Testis (tissue), 2 donors: ENCODE measurements at regions not wholly inside any gene's neighbourhood (a gene's known extent, or its start where the extent isn't known, plus 50 kb on each side); places are given as distances from the start of the nearest gene placed in this dataset.

Source experiments
- DNase-seq: peaks from one replicate; pipeline ENCODE4 v3.0.0-alpha.2; 2019
- H3K27ac ChIP-seq, 2 donors: fragments of 200-600 bp; sonication (generic); one replicate each; pipeline ENCODE4 v1.5.1; 2019
- H3K27me3 ChIP-seq: fragments of 200-600 bp; sonication (generic); one replicate; pipeline ENCODE4 v1.5.1; 2019
- H3K36me3 ChIP-seq: fragments of 200-600 bp; sonication (generic); one replicate; pipeline ENCODE4 v1.5.1; 2017; ENCODE audit warnings: low read depth; ENCODE audit errors: missing control alignments
- H3K4me1 ChIP-seq: fragments of 200-600 bp; sonication (generic); one replicate; pipeline ENCODE4 v1.5.1; 2019
- H3K4me3 ChIP-seq, 2 donors: fragments of 200-600 bp; sonication (generic); one replicate each; pipeline ENCODE4 v1.5.1; 2017 to 2019
- H3K9me3 ChIP-seq: fragments of 200-600 bp; sonication (generic); one replicate; pipeline ENCODE4 v1.5.1; 2017
- POLR2A ChIP-seq: fragments of 450-650 bp; IDR thresholded peaks from one replicate; pipeline ENCODE4 v1.6.1; 2017; ENCODE audit warnings: antibody characterized with exemption, mild to moderate bottlenecking, moderate library complexity
- WGBS, 2 donors: methylation state at CpG; one replicate each; pipeline ENCODE4 v1.1.5; 2018; 5-methylcytosine and 5-hydroxymethylcytosine counted together
- intact Hi-C: fragments of 100-400 bp; cut with DNase I; formaldehyde crosslinking; loops from one replicate; pipeline ENCODE4 v1.15.1; 2023; ENCODE audit warnings: low total_unique reads
- small RNA-seq, 2 donors: library from RNA; depleted of rRNA; stranded (forward); fragments of <200 nt; gene quantifications; one replicate each; pipeline ENCODE3, GENCODE V24; 2016
- TF ChIP-seq, protein P1 (sequence below), 3 experiments: fragments of 450-650 bp in 2 of 3; fragments of 200-600 bp in 1 of 3; sonication (generic) in 1 of 3; IDR thresholded peaks; one replicate each; pipeline ENCODE4 v1.5.1; 2016 to 2019; ENCODE audit warnings: antibody characterized with exemption in 3 of 3, mild to moderate bottlenecking in 2 of 3, moderate library complexity in 1 of 3

DNA sequence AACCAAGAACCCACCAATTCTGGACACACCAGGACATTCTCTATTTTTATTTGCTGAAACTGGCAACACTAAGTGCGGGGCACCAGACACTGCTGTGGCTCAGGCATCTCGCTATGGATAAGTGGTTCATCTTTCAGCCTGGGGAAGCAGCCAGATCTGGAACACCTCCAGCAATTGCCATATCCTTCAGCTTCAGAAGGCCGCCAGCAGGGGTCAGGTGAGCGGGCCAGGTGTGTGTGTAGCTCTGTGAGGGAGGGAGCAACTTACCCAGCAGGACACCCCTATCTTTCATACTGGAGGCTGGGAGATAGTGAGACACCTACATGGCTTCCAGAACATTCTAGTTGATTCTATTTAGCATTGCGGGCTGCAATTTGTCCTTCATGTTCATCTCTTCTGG is 57.0 kb upstream of the GBA3 start:
- intact Hi-C loops, result no loop called here
- Histone ChIP-seq H3K4me3 (peak overlapping the region in 1 of 2 donors; percentile 52), H3K27ac (no peak overlapping the region), H3K4me1 (no peaks in the 10 kb centered on the region), H3K36me3 (no peaks in the 10 kb centered on the region), H3K9me3 (no peaks in the 10 kb centered on the region), H3K27me3 (no peaks in the 10 kb centered on the region)
- no peak for DNase-seq
- no peak for TF ChIP-seq POLR2A
- TF ChIP-seq, protein P1, sequence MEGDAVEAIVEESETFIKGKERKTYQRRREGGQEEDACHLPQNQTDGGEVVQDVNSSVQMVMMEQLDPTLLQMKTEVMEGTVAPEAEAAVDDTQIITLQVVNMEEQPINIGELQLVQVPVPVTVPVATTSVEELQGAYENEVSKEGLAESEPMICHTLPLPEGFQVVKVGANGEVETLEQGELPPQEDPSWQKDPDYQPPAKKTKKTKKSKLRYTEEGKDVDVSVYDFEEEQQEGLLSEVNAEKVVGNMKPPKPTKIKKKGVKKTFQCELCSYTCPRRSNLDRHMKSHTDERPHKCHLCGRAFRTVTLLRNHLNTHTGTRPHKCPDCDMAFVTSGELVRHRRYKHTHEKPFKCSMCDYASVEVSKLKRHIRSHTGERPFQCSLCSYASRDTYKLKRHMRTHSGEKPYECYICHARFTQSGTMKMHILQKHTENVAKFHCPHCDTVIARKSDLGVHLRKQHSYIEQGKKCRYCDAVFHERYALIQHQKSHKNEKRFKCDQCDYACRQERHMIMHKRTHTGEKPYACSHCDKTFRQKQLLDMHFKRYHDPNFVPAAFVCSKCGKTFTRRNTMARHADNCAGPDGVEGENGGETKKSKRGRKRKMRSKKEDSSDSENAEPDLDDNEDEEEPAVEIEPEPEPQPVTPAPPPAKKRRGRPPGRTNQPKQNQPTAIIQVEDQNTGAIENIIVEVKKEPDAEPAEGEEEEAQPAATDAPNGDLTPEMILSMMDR (IDR thresholded peaks at IDR 0.05), result no peak
- WGBS, 2 donors, result 57 to 68% methylated on average over 5 of the region's 5 CpGs

DNA sequence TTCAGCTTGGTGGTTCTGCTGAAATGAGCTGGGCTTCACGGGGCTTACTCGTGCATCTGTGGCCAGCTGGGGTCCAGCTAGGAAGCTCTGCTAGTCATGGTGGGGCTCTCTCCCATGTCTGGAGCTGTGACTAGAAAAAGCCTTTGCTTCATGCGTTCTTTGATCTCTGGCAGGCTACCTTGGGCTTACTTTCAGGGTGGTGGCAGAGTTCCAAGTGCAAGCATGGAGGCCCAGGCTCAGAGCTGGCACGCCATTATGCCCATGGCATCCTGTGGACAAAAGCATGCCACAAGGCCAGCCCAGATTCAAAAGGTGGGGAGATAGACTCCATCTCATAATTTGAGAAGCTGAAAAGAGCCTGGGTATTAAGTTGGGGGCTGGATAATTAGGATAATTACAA is 55.4 kb upstream of the GBA3 start:
- Histone ChIP-seq H3K27ac (no peak overlapping the region), H3K9me3 (no peaks in the 10 kb centered on the region), H3K36me3 (no peaks in the 10 kb centered on the region), H3K4me1 (no peaks in the 10 kb centered on the region), H3K4me3 (no peak overlapping the region), H3K27me3 (no peaks in the 10 kb centered on the region)
- TF ChIP-seq, protein P1 (IDR thresholded peaks at IDR 0.05), result no peak
- TF ChIP-seq POLR2A, result no peak
- no peak for DNase-seq
- intact Hi-C loops, result no loop called here
- 59 to 62% methylated on average over 3 to 4 of the region's 4 CpGs for WGBS, 2 donors

Small RNAs in the stretch of these regions (small RNA-seq; reads per million reads assigned to genes)
- gene AC098583.1, result 0 to 0.09 reads per million in 2 donors
